CD4-positive, CD25-positive, alpha-beta regulatory T cell (primary cell): ENCODE measurements at regions not wholly inside any gene's neighbourhood (a gene's known extent, or its start where the extent isn't known, plus 50 kb on each side); places are given as distances from the start of the nearest gene placed in this dataset.

Source experiments
- ATAC-seq, 2 donors: fragments of 150-1000 bp; cut with Tn5 transposase; one replicate each; pipeline ENCODE4 v1.10.0; 2021; ENCODE audit warnings: low read depth in 2 of 2, moderate number of reproducible peaks in 2 of 2, moderate library complexity in 1 of 2
- DNase-seq, 3 donors: peaks; one replicate each; pipeline versions ENCODE4 v3.0.0 to v3.0.0-alpha.2; 2012 to 2022; ENCODE audit warnings: mixed read lengths in 1 of 3
- H3K27ac ChIP-seq: one replicate; pipeline ENCODE4 v1.7.0; 2013; ENCODE audit warnings: mild to moderate bottlenecking, low read length; ENCODE audit not compliant: insufficient read depth, poor library complexity, severe bottlenecking
- H3K27me3 ChIP-seq: one replicate; pipeline ENCODE4 v1.7.0; 2013; ENCODE audit warnings: low read length; ENCODE audit not compliant: control insufficient read depth, insufficient read depth
- H3K36me3 ChIP-seq: one replicate; pipeline ENCODE4 v1.7.0; 2013; ENCODE audit warnings: mild to moderate bottlenecking, low read length, moderate library complexity; ENCODE audit not compliant: control insufficient read depth, insufficient read depth
- H3K4me1 ChIP-seq: 2 replicates; pipeline ENCODE4 v1.7.0; 2013; ENCODE audit warnings: mild to moderate bottlenecking, low read length; ENCODE audit not compliant: insufficient read depth, control insufficient read depth, poor library complexity, severe bottlenecking
- H3K4me3 ChIP-seq: one replicate; pipeline ENCODE4 v1.7.0; 2013; ENCODE audit warnings: low read depth, mild to moderate bottlenecking, low read length, moderate library complexity
- H3K9me3 ChIP-seq, 2 experiments: 1 replicate in 1 of 2; 2 replicates in 1 of 2; pipeline ENCODE4 v1.7.0; 2013; ENCODE audit warnings: low read length in 2 of 2, mild to moderate bottlenecking in 1 of 2, moderate library complexity in 1 of 2; ENCODE audit not compliant: control insufficient read depth in 2 of 2
- H3K27ac Mint-ChIP-seq, 3 donors: one replicate each; pipeline ENCODE4 v1.8.0; 2020 to 2022; ENCODE audit warnings: mild to moderate bottlenecking in 3 of 3, mixed read lengths in 3 of 3, moderate library complexity in 2 of 3
- H3K27me3 Mint-ChIP-seq: one replicate; pipeline ENCODE4 v1.8.0; 2022; ENCODE audit warnings: mild to moderate bottlenecking, mixed read lengths
- H3K36me3 Mint-ChIP-seq: one replicate; pipeline ENCODE4 v1.8.0; 2020; ENCODE audit warnings: mixed read lengths
- H3K4me1 Mint-ChIP-seq, 4 donors: one replicate each; pipeline ENCODE4 v1.8.0; 2020 to 2022; ENCODE audit warnings: mixed read lengths in 4 of 4, mild to moderate bottlenecking in 1 of 4
- H3K4me3 Mint-ChIP-seq, 4 donors: one replicate each; pipeline ENCODE4 v1.8.0; 2020 to 2022; ENCODE audit warnings: mild to moderate bottlenecking in 4 of 4, mixed read lengths in 4 of 4, moderate library complexity in 3 of 4
- H3K9me3 Mint-ChIP-seq, 7 donors: one replicate each; pipeline ENCODE4 v1.8.0; 2020 to 2022; ENCODE audit warnings: mixed read lengths in 7 of 7, mild to moderate bottlenecking in 3 of 7, moderate library complexity in 2 of 7

- peaks cover 0 to 4% (median 1%) of the 10 kb centered on the region in 7 donors for H3K9me3 Mint-ChIP-seq
- Histone ChIP-seq H3K4me1 (no peaks in the 10 kb centered on the region), H3K27ac (no peak overlapping the region), H3K27me3 (no peaks in the 10 kb centered on the region), H3K36me3 (no peaks in the 10 kb centered on the region), H3K4me3 (no peak overlapping the region), H3K9me3 (no peaks in the 10 kb centered on the region)
- H3K4me3 Mint-ChIP-seq: no peak overlapping the region
- no peaks in the 10 kb centered on the region for H3K36me3 Mint-ChIP-seq
- no peaks in the 10 kb centered on the region for H3K27me3 Mint-ChIP-seq
- no peak overlapping the region for H3K27ac Mint-ChIP-seq
- ATAC-seq: no peak
- no peak for DNase-seq
- no peaks in the 10 kb centered on the region for H3K4me1 Mint-ChIP-seq
These were observed 257.4 kb upstream of the CAMK1G start for GRCh38 chr1:209326076-209326475.

- Mint-ChIP-seq H3K4me3 (no peak overlapping the region), H3K9me3 (peaks cover 0 to 3% (median 0%) of the 10 kb centered on the region in 7 donors), H3K36me3 (no peaks in the 10 kb centered on the region), H3K27ac (no peak overlapping the region), H3K4me1 (no peaks in the 10 kb centered on the region), H3K27me3 (no peaks in the 10 kb centered on the region)
- Histone ChIP-seq H3K36me3 (no peaks in the 10 kb centered on the region), H3K27me3 (no peaks in the 10 kb centered on the region), H3K9me3 (no peaks in the 10 kb centered on the region), H3K4me1 (no peaks in the 10 kb centered on the region), H3K4me3 (no peak overlapping the region), H3K27ac (no peak overlapping the region)
- DNase-seq (no peak), ATAC-seq (no peak)
These were observed 256.7 kb upstream of the CAMK1G start for GRCh38 chr1:209326831-209327230.

GRCh38 chr1:209328196-209328595, 255.3 kb upstream of the CAMK1G start:
- no peak overlapping the region for H3K4me3 ChIP-seq
- Mint-ChIP-seq H3K4me1 (no peaks in the 10 kb centered on the region), H3K27me3 (no peaks in the 10 kb centered on the region), H3K27ac (no peak overlapping the region), H3K9me3 (peaks cover 0 to 3% (median 0%) of the 10 kb centered on the region in 7 donors), H3K36me3 (no peaks in the 10 kb centered on the region), H3K4me3 (no peak overlapping the region)
- H3K27me3 ChIP-seq: no peaks in the 10 kb centered on the region
- H3K27ac ChIP-seq: no peak overlapping the region
- no peaks in the 10 kb centered on the region for H3K36me3 ChIP-seq
- no peak for DNase-seq
- ATAC-seq: no peak
- H3K4me1 ChIP-seq: no peaks in the 10 kb centered on the region
- H3K9me3 ChIP-seq: no peaks in the 10 kb centered on the region

- Mint-ChIP-seq H3K27ac (peak overlapping the region in 1 of 3 donors; percentile 38), H3K27me3 (peaks cover 9% of the 10 kb centered on the region), H3K4me3 (no peak overlapping the region), H3K9me3 (peaks cover 0 to 2% (median 0%) of the 10 kb centered on the region in 7 donors), H3K4me1 (no peaks in the 10 kb centered on the region), H3K36me3 (no peaks in the 10 kb centered on the region)
- Histone ChIP-seq H3K36me3 (no peaks in the 10 kb centered on the region), H3K9me3 (no peaks in the 10 kb centered on the region), H3K4me1 (no peaks in the 10 kb centered on the region), H3K27ac (no peak overlapping the region), H3K27me3 (no peaks in the 10 kb centered on the region), H3K4me3 (no peak overlapping the region)
- ATAC-seq: no peak
- peak in 1 of 3 donors; percentile 3 for DNase-seq
These were observed 248.3 kb upstream of the CAMK1G start for GRCh38 chr1:209335178-209335577.

- Mint-ChIP-seq H3K9me3 (peaks cover 0 to 3% (median 0%) of the 10 kb centered on the region in 7 donors), H3K4me1 (peaks cover 0 to 6% (median 0%) of the 10 kb centered on the region in 4 donors), H3K4me3 (no peak overlapping the region), H3K36me3 (no peaks in the 10 kb centered on the region), H3K27me3 (peaks cover 8% of the 10 kb centered on the region), H3K27ac (no peak overlapping the region)
- Histone ChIP-seq H3K4me1 (no peaks in the 10 kb centered on the region), H3K27ac (no peak overlapping the region), H3K4me3 (no peak overlapping the region), H3K27me3 (no peaks in the 10 kb centered on the region), H3K9me3 (no peaks in the 10 kb centered on the region), H3K36me3 (no peaks in the 10 kb centered on the region)
- ATAC-seq: no peak
- DNase-seq: no peak
These were observed 242.4 kb upstream of the CAMK1G start for GRCh38 chr1:209341146-209341545.

GRCh38 chr1:209341673-209342420, 241.7 kb upstream of the CAMK1G start:
- H3K4me3 Mint-ChIP-seq: no peak overlapping the region
- H3K9me3 Mint-ChIP-seq: peaks cover 0 to 3% (median 0%) of the 10 kb centered on the region in 7 donors
- H3K27ac Mint-ChIP-seq: peak overlapping the region in 1 of 3 donors; percentile 52
- H3K27me3 ChIP-seq: no peaks in the 10 kb centered on the region
- H3K36me3 ChIP-seq: no peaks in the 10 kb centered on the region
- DNase-seq: no peak
- no peak for ATAC-seq
- no peaks in the 10 kb centered on the region for H3K36me3 Mint-ChIP-seq
- no peak overlapping the region for H3K27ac ChIP-seq
- H3K4me1 ChIP-seq: no peaks in the 10 kb centered on the region
- H3K9me3 ChIP-seq: no peaks in the 10 kb centered on the region
- H3K27me3 Mint-ChIP-seq: peaks cover 10% of the 10 kb centered on the region
- no peak overlapping the region for H3K4me3 ChIP-seq
- peaks cover 0 to 6% (median 0%) of the 10 kb centered on the region in 4 donors for H3K4me1 Mint-ChIP-seq

GRCh38 chr1:209342441-209343175, 240.9 kb upstream of the CAMK1G start:
- no peak overlapping the region for H3K4me3 ChIP-seq
- H3K36me3 Mint-ChIP-seq: no peaks in the 10 kb centered on the region

More at GRCh38 chr1:209342441-209343175, 240.9 kb upstream of the CAMK1G start:
- Histone ChIP-seq H3K9me3 (no peaks in the 10 kb centered on the region), H3K36me3 (no peaks in the 10 kb centered on the region), H3K4me1 (no peaks in the 10 kb centered on the region), H3K27ac (no peak overlapping the region), H3K27me3 (no peaks in the 10 kb centered on the region)
- Mint-ChIP-seq H3K4me3 (no peak overlapping the region), H3K4me1 (peaks cover 0 to 6% (median 0%) of the 10 kb centered on the region in 4 donors), H3K27me3 (peaks cover 12% of the 10 kb centered on the region), H3K9me3 (peaks cover 0 to 3% (median 0%) of the 10 kb centered on the region in 7 donors), H3K27ac (no peak overlapping the region)
- ATAC-seq: no peak
- DNase-seq: no peak
